Stimulated activated CD8-positive, alpha-beta memory T cell treated with anti-CD3 and anti-CD28 coated beads, Interleukin-4, amount 100 ng/mL, for 24 hours (primary cell): ENCODE measurements at regions not wholly inside any gene's neighbourhood (a gene's known extent, or its start where the extent isn't known, plus 50 kb on each side); places are given as distances from the start of the nearest gene placed in this dataset.
"Not testable (repeated sequence)": the region's sequence is repeated elsewhere in the genome, so short reads cannot be mapped to it uniquely, and the experiment has no call there.

Source experiments
- DNase-seq: peaks from one replicate; pipeline ENCODE4 v3.0.0-alpha.2; 2020; ENCODE audit warnings: low read depth

GRCh38 chr6:27544612-27545260, 71.8 kb upstream of the ZNF184 start:
- DNase-seq: no peak

GRCh38 chr6:27544135-27544534, 71.2 kb upstream of the ZNF184 start:
- DNase-seq: not testable (repeated sequence)

GRCh38 chr6:27542485-27542884, 69.6 kb upstream of the ZNF184 start:
- no peak for DNase-seq

GRCh38 chr6:27541933-27542297, 69.0 kb upstream of the ZNF184 start:
- DNase-seq: no peak

- DNase-seq: no peak
Measured at GRCh38 chr6:27541212-27541932, 68.5 kb upstream of the ZNF184 start.

- no peak for DNase-seq
Measured at GRCh38 chr6:27539551-27539950, 66.6 kb upstream of the ZNF184 start.

- DNase-seq: no peak
Measured at GRCh38 chr6:27532820-27533538, 60.1 kb upstream of the ZNF184 start.

GRCh38 chr6:27531772-27532459, 59.0 kb upstream of the ZNF184 start:
- DNase-seq: no peak

GRCh38 chr6:27529796-27530195, 56.9 kb upstream of the ZNF184 start:
- DNase-seq: not testable (repeated sequence)

GRCh38 chr6:27528714-27529113, 55.8 kb upstream of the ZNF184 start:
- DNase-seq: no peak
